HG03460 (cell line): ENCODE measurements at regions not wholly inside any gene's neighbourhood (a gene's known extent, or its start where the extent isn't known, plus 50 kb on each side); places are given as distances from the start of the nearest gene placed in this dataset.
"Not testable (repeated sequence)": the region's sequence is repeated elsewhere in the genome, so short reads cannot be mapped to it uniquely, and the experiment has no call there.

Source experiments
- ATAC-seq: cut with Tn5 transposase; IDR thresholded peaks from one replicate; pipeline ENCODE4 v1.9.1; 2021; ENCODE audit not compliant: unreplicated experiment

- no peak for ATAC-seq
Measured at GRCh38 chr14:53368711-53369201, 215.6 kb upstream of the DDHD1 start.

- no peak for ATAC-seq
Measured at GRCh38 chr14:53368066-53368465, 214.9 kb upstream of the DDHD1 start.

GRCh38 chr14:53367644-53368026 lies 214.5 kb upstream of the DDHD1 start:
- ATAC-seq: no peak

- ATAC-seq: no peak
Measured at GRCh38 chr14:53365486-53366130, 212.5 kb upstream of the DDHD1 start.

GRCh38 chr14:53362916-53363315 lies 209.8 kb upstream of the DDHD1 start:
- not testable (repeated sequence) for ATAC-seq

- ATAC-seq: no peak
Measured at GRCh38 chr14:53360829-53361228, 207.7 kb upstream of the DDHD1 start.

GRCh38 chr14:53358166-53358565 lies 205.0 kb upstream of the DDHD1 start:
- no peak for ATAC-seq

- ATAC-seq: no peak
Measured at GRCh38 chr14:53356361-53357150, 203.4 kb upstream of the DDHD1 start.

- no peak for ATAC-seq
Measured at GRCh38 chr14:53355581-53356112, 202.5 kb upstream of the DDHD1 start.

GRCh38 chr14:53354336-53354735 lies 201.2 kb upstream of the DDHD1 start:
- no peak for ATAC-seq

GRCh38 chr14:53350866-53351265 lies 197.7 kb upstream of the DDHD1 start:
- no peak for ATAC-seq

- ATAC-seq: no peak
Measured at GRCh38 chr14:53350429-53350828, 197.3 kb upstream of the DDHD1 start.

GRCh38 chr14:53346988-53347387 lies 193.9 kb upstream of the DDHD1 start:
- no peak for ATAC-seq

- ATAC-seq: no peak
Measured at GRCh38 chr14:53341324-53341723, 188.2 kb upstream of the DDHD1 start.

GRCh38 chr14:53338192-53338591 lies 185.1 kb upstream of the DDHD1 start:
- no peak for ATAC-seq

GRCh38 chr14:53336729-53337128 lies 183.6 kb upstream of the DDHD1 start:
- no peak for ATAC-seq

GRCh38 chr14:53333809-53334208 lies 180.7 kb upstream of the DDHD1 start:
- no peak for ATAC-seq

GRCh38 chr14:53331921-53332320 lies 178.8 kb upstream of the DDHD1 start:
- no peak for ATAC-seq

- ATAC-seq: no peak
Measured at GRCh38 chr14:53331247-53331646, 178.1 kb upstream of the DDHD1 start.

- no peak for ATAC-seq
Measured at GRCh38 chr14:53330441-53330840, 177.3 kb upstream of the DDHD1 start.

- ATAC-seq: no peak
Measured at GRCh38 chr14:53328841-53329240, 175.7 kb upstream of the DDHD1 start.

- no peak for ATAC-seq
Measured at GRCh38 chr14:53327716-53328115, 174.6 kb upstream of the DDHD1 start.
